CD4-positive, alpha-beta T cell treated with Interleukin-17A for 1 hour (primary cell): ENCODE measurements at regions not wholly inside any gene's neighbourhood (a gene's known extent, or its start where the extent isn't known, plus 50 kb on each side); places are given as distances from the start of the nearest gene placed in this dataset.
A peak's percentile ranks its signal among the peaks of the same experiment; 100 is the strongest.
"Not testable (repeated sequence)": the region's sequence is repeated elsewhere in the genome, so short reads cannot be mapped to it uniquely, and the experiment has no call there.

Experiments
- DNase-seq: peaks from one replicate; pipeline ENCODE4 v3.0.0-alpha.2; 2020

DNA sequence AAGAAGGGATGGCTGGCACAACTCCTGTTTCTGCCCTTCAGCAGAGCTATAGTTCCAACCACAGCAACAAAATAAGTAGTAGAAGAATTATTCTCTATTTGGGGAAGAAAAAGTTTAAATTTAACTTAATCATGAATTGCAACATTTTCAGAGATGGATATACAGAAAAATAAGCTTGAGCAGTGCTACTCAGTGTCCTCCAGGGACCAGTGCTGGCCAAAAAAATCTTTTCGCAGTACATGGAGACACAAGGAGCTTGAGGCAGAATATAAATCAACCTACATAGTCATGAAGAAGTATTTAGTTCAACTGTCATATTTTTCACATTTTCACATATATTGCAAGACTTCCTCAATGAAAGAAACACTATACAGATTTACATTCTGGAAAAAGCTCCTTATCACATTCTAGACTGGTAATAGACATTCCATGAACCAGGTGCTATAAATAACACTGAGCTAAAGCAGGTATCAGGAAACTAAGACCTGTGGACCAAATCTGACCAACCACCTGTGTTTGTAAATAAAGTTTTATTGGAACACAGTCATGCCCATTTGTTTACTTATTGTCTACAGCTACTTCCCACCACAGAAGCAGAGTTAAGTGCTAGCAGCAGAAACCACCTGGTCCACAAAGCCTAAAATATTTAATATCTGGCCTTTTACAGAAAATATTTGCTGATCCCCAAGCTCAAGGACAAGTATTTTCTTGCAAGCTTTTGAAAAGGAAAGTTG, 101.9 kb downstream of the RGS21 start:
- no peak for DNase-seq

DNA sequence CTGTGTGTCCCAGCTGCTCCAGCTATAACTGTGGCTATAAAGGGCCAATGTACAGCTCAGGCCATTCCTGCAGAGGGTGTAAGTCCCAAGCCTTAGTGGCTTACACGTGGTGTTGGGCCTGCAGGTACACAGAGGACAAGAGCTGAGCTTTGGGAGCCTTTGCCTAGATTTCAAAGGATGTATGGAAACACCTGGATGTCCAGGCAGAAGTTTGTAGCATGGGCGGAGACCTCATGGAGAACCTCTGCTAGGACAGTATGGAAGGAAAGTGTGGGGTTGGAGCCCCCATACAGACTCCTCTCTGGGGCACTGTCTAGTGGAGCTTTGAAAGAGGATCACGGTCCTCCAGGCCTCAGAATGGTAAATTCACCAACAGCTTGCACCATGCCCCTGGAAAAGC, 113.9 kb downstream of the RGS21 start:
- no peak for DNase-seq

DNA sequence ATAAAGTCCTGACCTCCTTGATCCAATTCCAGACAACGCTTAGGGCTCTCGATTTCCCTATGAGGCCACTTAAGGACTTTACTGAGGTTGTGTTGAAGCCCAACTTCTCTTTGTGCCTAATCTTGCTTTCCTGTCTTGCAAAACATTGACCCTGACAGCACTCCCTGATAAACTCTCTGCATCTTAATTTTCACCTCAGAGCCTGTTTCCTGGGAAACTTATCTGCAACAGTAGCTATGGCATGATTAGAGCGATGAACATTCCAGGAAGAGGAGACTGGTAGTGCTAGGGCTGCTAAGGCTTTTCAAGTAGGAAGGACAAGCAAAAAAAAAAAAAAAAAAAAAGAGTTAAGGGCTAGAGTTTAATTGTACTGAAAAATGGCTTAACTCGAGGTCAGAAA, 118.9 kb downstream of the RGS21 start:
- DNase-seq: no peak

DNA sequence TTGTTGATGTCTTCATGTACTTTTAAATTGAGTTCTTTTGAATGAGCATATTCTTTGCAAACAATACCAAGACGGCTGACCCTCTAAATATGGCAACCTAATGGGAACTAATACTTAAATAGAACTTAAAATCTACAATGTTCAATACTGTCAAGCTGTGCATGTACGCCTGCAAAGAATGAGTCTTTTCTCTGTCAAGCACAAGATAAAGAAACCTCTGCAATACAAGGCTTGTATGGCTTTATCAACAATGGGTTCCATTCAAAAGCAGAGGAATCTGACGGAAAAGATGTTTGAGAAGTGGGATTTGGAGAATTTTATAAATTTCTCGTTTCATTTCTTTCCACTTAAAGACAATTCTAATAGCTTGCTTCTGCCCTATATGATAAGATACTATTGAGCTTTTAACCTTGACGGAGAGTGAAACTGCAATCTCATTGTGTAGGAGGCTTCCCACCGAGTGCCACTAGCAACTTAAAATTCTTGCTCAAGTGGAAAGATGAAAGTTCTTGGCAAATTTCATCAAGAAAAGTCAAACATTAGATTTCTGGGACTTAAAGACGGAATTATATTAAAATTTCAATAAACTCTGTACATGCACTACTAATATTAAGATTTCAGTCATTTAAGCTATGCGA, 119.8 kb downstream of the RGS21 start:
- DNase-seq: no peak

DNA sequence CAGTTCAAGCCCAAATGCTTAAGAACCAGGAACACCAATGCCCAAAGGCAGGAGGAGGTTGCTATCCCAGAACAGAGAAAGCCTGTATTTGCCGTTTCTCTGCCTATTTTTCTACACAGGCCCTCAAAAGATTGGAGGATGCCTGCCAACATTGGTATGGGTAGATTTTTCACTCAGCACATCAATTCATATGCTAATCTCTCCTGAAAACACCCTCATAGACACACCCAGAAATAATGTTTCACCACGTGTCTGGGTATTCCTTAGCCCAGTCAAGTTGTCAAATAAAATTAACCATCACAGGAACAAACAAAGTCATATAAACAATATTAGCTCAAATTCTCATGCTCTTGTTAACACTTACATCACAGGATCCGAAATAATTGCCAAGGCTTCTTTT, 121.9 kb downstream of the RGS21 start:
- no peak for DNase-seq

DNA sequence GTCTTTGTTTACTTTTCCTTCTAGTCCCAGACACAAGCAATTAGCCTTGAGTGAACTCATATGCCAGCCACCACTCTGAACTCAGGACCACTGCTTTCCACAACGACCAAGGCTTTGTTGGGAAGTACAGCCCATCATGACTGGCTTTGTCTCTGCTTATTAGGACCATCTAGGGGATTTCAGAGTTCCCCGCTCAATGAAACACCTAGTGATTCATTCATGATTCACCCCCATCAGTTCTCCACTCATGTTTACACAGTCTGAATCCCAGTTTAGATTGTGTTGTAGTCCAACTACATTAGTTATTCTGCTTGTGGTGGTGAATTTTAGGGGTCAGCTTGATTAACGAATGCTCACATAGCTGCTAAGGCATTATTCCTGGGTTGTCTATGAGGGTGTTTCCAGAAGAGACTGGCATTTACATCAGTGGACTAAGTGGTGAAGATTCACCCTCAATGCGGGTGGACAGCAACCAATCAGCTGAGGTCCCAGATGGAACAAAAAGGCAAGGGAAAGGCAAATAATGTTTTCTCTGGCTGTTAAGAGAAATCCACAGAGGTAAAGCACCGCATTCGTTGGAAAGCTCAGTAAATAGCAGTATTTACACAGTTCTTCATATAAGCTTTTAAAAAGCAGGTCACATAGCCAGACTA, 122.7 kb downstream of the RGS21 start:
- no peak for DNase-seq

DNA sequence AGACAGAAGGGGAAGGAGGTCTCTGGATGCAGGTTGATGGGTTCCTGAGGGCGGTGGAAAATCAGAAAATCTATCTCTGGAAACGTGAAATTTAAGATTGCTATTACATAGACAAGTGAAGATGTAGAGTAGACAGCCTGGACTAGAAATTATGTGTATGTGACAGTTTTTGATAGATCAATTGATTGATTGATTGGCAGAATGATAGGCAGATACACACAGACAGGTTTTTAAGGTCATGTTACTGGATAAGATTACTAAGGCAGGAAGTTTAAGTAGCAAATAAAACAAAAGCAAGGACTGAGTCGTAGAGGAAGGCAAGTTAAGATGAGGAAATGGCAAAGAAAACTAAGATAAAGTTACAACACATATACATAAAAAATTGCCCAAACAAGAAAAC, 124.7 kb downstream of the RGS21 start:
- DNase-seq: no peak

DNA sequence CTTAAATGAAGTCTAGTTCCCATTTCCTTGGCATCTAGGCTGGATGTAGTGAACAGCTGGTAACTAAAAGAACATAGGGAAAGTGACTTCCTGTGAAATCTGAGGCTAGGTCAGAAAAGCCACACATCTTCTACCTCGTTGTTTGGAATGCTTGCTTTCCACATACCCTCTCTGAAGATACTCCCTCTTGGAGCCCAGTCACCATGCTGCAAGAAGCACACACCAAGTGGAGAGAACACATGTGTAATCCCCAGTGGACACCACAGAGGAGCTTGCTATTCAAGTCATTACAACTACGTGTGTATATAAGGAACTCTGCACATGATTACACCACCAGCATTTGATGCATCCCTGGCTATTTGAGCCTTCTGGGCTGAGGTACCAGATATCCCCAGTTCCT, 125.9 kb downstream of the RGS21 start:
- DNase-seq: no peak

DNA sequence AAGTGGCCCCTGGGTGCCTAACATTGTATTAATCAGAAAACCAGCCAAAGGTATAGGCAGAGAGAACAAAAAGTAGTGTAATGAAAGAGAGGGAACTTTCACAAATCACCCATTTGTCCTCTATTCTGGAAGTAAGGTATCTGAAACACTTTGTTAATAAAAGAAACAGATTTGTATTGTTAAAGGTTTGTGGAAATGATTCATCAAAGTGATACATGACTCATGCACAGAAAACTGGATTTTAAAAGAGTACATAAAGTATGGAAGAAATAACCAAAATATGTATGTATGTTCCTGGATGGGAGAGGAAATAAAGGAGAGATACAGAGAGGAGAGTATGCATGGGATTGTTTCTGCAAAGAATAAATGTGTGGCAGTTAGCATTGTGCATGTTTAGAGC, 126.8 kb downstream of the RGS21 start:
- DNase-seq: no peak

DNA sequence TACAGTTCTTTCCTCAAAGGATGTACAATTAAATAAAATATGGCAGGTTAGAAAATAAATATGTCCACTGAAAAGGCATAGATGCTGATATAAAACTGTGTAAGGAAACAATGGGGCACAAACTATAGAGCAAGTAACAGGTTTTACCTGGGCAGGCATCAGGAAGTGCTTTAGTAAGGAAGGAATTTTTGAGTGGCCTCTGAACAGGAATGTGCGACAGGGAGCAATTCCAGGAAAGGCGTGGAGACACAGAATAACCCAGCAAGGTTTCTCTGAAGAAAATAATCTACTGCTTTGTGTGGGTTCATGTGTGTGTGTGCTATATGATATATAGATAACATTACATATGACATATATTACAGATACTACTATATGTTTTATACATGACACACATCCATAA, 128.4 kb downstream of the RGS21 start:
- no peak for DNase-seq

DNA sequence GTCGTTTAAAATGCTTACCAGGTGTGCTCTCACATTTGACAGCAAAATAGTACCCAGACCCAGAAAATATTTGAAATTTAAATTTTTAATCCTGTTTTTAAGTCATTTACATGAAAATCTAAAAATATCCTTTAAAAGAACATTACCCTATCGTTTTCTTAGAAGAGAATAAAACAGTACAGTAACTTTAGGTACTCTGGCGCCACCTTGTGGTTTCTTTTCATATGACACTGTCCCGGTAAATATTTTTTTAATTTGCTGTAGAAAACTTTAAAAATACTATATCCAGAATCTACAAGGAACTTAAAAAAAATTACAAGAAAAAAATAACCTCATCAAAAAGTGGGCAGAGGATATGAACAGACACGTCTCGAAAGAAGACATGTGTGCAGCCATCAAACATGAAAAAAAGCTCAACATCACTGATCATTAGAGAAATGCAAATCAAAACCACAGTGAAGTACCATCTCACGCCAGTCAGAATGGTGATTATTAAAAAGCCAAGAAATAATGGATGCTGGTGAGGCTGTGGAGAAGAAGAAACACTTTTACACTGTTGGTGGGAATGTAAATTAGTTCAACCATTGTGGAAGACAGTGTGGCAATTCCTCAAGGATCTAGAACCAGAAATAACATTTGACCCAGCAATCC, 129.2 kb downstream of the RGS21 start:
- DNase-seq: peak; percentile 62

DNA sequence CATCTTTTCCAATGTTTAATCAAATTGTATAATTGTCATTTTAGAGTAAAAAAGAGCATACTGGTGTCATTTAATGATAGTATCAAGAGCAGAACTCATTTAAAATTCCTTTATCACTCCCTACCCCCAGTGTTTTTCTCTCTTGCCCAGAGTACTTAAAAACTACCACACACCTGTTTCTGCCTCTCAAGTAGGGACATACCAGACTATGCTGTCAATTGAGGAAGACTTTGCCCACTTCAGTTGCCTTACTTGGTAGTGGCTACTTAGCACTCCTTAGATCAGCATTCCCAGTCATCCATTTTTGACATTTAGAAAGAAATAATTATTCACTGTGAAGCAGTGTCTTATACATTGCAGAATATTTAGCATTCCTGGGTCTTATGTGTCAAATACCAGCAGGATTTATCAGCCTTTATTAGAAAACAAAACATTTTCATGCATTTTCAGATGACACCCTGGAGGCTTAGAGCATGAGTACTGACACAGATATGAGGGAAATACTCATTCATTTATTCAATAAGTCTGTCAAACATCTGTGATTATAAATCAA, 127.5 kb upstream of the RGS1 start:
- no peak for DNase-seq

DNA sequence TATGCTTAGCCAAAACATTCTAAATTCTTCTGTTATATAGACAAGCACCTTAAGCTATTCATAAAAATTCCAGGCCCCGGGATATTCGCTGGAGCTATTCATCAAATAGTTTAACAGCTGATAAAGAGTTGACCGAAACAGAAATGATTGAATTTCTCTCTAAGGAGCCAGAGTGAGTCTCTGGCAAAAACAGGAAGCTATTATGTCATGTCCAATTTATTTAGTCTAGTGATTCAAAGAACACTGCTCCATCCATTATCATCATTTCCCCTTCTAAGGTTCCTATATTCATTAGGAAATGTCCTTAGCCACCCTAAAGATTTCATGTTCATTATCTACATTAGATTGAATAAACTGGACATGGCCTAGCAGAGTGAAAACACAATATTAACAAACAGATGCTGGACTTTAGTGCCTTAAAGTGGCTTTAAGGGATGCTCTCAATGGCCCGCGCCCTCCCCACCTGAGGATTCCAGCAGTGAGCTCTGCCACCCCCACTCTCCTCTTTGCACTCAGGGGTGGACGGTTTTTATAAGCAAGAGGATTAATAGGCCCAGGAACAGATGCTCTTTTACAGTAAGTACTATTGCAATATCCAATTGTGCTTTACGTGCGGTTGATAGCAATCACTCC, 122.1 kb upstream of the RGS1 start:
- no peak for DNase-seq

DNA sequence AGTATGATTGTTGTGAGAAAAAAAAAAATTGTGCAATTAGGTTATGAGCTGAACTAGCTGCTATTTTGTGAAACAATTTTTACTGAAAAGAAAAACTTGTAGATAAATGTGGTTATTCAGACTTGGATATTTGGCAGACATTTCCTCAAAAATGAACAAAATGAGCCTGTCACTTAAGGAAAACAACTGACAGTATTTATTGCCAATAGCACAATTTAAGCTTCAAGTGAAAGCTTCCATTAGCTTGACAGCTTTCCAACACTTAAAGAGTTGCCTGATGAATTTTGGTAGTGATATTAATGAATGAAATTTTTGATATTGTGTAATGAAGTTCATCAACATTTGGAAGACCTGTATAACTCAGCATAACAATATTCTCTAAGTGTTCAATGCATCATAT, 116.1 kb upstream of the RGS1 start:
- no peak for DNase-seq

DNA sequence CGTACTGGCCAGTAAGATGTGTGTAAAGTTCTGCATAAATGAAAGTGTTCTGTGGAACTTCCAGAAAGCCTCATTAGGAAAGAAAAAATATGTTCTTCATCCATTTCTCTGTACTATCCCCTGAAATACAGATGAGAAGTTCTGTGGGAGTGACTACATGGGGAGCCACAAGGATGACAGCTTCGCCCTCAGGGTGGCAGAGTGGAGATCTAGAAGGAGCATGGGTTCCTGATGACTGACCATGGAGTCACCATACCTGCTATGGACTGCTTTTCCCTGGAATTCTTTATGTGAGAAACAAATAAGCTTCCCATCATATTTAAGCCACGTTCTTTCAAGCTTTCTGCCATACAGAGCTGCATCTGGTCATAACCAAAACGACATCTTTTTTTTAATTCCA, 113.9 kb upstream of the RGS1 start:
- no peak for DNase-seq

DNA sequence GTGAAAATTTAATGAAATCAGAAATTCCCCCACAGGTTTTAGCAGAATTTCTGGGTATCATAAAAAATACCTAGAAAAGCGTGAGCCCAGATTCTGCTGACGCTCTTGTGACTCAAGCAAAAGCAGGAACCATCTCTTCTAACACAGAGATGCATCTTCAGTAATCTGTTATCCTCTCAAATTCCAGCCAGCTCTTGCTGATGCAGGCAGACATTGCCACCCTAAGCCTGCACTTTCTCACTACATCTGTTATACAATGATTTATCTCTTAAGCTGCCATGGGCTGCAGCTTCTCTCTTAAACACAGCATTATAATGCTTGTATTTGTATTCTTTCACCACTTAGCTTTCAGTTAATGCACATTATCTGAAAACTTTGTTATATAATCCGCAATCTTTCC, 113.0 kb upstream of the RGS1 start:
- DNase-seq: no peak

DNA sequence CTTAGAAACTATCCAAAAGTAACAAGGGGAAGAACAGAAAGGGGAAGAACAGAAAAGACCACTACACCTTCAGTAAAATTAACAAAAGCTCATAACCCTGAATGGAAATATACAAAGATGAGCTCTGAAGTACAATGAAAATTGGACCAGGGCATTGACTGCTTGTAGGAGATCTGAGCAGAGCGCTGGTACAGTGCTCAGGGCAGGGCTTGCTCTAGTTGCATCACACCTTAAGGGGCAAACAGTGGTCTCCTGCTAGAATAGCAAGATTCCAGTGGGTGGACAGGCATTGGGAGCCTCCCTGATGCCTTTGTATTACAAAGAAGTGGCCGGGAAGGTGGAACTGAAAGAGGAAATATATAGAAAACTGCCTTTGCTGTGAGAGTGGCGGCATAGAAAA, 111.9 kb upstream of the RGS1 start:
- no peak for DNase-seq

DNA sequence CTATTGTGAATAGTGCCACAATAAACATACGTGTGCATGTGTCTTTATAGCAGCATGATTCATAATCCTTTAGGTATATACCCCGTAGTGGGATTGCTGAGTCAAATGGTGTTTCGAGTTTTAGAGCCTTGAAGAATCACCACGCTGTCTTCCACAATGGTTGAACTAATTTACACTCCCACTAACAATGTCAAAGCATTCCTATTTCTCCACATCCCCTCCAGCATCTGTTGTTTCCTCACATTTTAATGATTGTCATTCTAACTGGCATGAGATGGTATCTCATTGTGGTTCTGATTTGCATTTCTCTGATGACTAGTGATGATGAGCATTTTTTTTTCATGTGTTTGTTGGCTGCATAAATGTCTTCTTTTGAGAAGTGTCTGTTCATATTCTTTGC, 110.4 kb upstream of the RGS1 start:
- DNase-seq: not testable (repeated sequence)

DNA sequence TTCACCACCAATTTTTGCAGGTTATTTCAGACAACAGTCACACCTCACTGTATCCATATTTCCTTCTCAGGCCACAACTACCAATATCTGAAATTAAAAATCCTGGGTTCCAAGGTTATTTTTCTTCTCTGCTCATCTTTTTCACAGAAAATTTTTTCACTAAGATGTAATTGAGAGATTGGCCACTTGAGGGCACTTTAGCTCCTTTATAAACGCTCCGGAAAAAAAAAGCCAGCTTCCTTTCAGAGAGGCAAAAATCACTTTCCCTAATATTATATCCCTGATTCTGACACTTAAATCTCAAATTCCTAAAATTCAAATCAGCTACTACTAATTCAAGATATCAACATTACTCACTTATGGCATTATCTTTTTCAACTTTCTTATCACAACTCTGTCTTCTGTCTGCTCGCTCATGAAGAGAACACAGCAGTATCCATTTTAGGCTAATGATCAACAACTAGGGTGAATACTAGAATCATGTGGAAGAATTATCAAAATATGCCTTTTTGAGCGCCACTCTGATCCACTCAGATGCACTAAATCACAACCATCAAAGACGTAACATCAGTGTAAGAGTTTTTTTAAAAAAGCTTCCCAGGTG, 101.4 kb upstream of the RGS1 start:
- DNase-seq: peak; percentile 48

DNA sequence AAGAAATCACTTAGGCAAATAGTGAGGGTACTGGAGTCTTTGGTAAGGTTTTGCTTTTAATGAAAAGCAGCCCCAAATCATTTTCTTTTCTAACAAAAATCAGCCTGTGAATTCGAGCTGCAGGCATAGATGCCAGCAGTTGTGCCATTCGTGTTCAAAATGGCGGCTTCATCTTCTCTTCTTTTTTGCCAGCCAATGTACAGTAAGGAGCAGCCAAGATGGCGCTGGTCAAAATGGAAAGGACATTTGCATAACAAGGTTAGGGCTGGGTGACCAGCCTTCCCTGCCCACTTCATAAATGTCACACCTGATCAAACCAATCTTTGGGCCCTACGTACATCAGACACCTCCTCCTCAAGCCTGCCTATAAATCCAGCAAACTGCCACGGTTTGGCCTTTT, 100.2 kb upstream of the RGS1 start:
- no peak for DNase-seq

DNA sequence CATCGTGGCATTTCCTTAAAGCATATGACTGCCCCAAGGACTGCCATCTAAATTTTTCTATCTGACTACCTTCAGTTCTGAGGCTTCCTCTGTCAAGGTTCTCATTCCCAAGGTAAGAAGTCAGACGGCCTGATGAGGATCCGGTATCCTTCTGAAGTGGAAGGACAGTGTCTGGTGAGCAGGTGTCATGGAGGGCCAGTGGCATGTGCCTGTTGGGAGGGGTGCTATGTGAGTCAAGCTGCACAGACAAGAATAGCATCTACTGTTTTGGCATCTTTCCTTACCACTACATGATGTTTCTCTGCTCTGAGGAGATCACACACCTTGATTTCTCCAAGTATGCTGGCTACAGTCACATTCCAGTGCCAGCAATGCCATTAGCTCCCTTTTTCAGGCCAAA, 99.6 kb upstream of the RGS1 start:
- DNase-seq: no peak

DNA sequence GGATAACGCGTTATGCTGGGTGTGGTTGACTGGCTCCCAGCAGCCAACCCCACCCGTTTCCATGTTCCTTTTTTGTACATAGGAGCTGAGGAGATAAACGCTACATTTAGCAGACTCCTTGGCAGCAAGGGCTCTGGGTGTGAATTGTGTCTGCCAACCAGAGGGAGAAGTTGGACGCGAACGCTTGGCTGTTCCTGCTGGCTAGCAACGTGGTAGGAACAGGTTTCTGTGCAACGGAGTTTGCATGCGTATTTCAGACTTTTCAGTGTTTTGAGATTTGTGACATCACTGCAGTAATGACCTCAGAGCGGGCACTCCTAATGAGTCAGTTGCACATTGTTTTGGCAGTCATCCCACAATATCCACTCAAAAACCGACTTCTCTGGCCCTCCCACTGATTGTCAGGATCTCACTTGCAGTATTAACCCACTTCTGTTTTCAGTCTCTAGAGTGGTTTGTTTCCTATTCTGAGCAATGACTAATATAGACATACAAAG, 98.7 kb upstream of the RGS1 start:
- peak; percentile 8 for DNase-seq

DNA sequence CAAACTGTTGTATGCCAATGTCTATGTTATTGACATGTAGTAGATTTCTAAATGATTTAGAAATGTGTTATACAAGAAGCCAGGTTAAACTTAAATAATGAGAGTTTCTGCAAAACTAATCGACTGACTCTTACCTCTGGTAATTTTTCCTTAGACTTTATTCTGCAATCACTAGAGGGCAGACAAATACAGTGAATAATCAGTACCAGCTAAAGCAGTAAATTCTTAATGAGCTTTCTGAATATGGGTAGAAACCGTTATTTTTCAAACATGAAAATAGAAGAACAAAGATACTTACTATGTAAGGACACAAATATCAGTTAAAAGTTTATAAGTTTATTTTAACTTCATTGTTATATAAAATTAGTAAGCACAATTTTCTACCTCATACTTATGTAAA, 97.9 kb upstream of the RGS1 start:
- DNase-seq: peak; percentile 65
